GM21447 (cell line): ENCODE measurements at regions not wholly inside any gene's neighbourhood (a gene's known extent, or its start where the extent isn't known, plus 50 kb on each side); places are given as distances from the start of the nearest gene placed in this dataset.
"Not testable (repeated sequence)": the region's sequence is repeated elsewhere in the genome, so short reads cannot be mapped to it uniquely, and the experiment has no call there.

Source experiments
- ATAC-seq: cut with Tn5 transposase; IDR thresholded peaks from one replicate; pipeline ENCODE4 v1.9.1; 2021; ENCODE audit not compliant: unreplicated experiment

DNA sequence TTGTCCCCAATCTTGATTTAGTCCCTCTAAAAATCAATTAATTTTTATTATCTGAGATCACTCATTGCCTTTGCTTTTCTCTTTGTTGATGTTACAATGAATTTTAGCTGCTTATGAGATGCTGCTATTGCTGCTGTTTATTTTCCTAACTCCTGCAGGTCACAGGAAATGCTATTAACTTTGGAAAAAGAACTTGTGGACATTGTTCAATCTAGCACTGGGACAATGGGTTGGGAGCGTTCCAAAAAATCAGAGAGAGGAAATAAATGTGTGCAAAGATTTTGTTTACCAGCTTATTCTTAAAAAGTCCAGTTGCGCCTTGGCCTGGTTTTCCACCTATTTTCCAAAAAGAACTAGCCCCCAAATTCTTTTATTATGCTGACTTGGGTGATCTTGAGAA lies 268.3 kb downstream of the PTH2R start:
- ATAC-seq = no peak

DNA sequence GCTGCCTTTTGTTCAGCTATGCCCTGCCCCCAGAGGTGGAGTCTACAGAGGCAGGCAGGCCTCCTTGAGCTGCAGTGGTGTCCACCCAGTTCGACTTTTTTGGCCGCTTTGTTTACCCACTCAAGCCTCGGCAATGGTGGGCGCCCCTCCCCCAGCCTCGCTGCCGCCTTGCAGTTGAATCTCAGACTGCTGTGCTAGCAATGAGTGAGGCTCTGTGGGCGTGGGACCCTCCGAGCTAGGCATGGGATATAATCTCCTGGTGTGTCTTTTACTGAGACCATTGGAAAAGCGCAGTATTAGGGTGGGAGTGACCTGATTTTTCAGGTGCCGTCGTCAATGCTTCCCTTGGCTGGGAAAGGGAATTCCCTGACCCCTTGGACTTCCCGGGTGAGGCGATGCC lies 279.3 kb downstream of the PTH2R start:
- not testable (repeated sequence) for ATAC-seq

DNA sequence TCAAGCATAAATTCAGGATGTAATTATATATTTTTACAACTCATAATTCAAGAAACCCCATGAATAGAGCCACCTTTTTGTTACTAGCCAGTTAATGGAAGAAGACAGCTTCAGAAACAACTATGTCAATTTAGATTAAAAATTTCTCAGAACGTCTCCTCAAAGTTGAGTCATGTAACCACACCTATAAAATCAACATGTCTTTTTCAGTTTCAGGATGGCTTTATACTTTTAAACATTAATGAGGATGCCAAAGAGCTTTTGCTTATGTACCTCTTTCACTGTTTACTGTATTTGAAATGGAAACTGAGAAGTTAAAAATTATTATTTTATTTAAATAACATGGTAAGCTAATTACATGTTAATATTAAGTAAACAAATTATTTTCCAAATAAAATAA lies 280.1 kb downstream of the PTH2R start:
- ATAC-seq = no peak

DNA sequence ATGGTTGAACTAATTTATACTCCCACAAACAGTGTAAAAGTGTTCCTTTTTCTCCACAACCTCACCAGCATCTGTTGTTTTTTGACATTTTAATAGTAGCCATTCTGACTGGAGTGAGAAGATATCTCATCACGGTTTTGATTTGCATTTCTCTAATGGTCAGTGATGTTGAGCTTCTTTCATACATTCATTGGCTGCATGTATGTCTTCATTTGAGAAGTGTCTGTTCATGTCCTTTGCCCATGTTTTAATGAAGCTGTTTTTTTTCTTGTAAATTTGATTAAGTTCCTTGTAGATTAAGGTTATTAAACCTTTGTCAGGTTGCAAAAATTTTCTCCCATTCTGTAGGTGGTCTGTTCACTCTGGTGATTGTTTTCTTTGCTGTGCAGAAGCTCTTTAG lies 281.1 kb downstream of the PTH2R start:
- ATAC-seq = not testable (repeated sequence)

DNA sequence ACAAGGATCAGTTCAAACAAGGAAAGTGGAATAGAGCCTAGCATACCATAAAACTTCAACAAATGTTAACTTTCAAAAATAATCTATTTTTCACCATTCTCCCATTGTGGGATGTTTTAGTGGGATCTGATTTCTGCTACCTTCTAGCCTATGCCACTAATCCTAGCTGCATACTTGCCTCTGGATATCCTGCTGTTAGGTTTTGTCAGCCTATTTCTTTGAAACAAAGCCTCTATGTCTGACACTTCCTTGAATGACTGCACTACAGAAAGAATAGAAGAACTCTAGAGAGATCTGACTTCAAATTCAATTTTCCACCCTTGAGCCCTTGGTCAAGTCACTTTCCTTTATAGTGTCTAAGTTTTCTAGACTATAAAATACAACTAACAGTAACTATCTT lies 291.5 kb downstream of the PTH2R start:
- ATAC-seq = no peak

DNA sequence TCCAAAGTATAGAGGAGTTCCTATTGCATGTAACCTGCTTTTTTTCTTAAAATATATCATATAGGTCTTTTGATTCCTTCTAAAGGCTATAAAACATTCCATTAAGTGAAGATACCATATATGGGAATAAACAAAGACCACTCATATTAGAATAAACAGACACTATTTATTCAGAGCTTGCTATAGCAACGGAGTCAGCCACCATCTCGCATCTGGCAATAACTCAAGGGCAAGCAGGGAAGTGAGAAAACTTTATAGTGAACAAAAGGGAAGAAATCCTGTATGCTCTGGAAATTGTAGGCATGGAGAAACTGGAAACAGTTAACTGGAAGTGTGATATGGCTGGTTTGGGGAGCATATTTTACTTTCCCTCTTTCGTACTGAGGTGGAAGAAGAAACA lies 301.9 kb downstream of the PTH2R start:
- ATAC-seq = no peak

DNA sequence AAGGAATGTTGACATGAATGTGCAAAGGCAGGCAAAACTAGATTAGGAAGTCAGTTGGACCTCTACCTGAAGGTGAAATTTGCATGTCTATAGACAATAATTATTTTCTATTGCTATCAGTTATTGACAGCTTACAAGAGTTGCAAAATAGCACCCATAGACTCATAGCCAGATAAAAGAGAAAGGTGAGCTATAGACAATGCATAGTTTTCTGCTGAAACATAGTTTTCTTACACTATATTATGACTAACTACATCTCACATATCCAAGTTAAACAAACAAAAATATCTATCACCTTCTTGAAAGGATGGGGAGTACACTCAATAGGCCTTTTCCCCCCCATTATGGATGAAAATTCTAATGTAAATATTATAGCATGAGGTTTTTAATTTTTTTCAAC lies 305.0 kb downstream of the PTH2R start:
- no peak for ATAC-seq

DNA sequence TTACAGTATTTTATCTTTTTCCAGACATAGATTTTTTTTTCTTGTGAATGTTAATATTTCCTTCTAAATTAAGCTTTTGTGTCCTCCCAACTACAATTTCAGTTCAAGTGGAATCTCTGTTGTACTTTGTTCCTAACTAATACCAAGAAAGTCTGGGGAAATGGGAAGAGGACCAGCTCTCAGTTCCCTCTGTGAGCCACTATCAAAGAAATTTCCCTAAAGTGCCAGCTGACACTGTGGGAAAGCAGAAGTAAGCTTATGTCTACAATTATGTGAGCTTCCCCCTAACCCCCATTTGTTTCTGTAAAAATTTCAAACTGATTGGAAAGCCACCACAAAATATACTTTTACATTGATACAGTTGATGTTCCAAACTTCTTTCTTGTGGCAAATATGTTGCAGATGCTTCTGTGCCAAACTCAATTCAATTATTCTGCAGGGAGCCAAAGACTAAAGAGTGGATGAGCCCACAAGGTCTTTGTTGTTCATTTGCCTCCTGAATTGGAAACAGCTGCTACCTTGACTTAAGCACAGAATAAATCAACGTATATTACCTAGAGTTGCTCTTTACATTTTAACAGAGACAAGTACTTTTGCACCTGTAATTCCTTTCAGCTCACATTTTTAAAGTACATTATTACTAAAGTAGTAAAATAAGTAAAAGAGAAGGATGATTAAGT lies 306.6 kb downstream of the PTH2R start:
- no peak for ATAC-seq

DNA sequence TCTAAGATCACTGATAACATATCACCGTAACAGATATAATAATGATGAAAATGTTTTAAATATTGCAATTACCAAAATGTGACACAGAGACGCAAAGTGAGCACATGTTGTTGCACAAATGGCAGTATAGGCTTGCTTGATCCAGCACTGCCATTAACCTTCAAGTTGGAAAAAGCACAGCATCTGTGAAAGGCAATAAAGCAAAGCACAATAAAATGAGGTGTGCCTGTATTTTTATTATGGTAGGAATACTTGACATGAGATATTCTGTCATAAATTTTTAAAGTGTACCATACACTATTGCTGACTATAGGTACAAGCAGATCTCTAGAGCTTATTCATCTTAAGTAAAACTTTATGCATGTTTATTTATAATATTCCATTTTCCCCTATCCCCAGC lies 312.2 kb downstream of the PTH2R start:
- no peak for ATAC-seq

DNA sequence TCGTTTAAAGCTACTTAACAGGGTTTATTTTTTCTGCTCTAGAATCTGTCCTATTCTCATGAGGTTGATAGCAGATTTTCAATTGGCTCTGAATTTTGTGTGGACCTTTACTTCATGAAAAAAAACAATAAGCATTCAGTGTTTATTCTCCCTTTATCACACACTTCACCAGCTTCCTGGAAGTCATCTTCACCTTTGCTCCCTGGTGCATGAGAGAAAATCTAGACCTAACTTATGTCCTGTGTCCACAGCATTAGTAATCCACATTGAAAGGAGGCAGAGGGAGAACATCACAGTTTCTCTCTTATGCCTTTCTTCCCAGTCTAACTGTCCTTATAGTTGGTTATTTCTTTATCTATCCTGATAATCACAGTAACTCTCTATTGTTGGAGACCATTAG lies 316.1 kb downstream of the PTH2R start:
- no peak for ATAC-seq

DNA sequence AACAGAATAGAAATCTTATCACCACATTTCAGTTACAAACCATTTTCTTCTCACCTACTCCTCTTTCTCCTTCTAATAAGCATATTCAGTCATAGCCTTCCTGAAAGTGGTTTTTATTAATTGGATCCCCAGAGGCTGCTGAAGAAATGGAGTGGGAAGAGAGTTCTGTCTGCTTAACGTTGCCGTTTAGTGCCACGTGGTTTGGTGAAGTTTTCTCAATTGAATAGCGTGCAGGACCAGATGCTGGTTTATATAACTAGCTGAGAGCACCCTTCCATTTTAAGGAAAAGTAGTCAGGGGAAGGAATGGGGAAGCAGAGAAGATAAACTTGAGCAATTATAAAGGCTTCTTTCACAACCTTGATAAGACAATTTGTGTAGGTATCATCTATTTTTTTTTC lies 318.7 kb downstream of the PTH2R start:
- ATAC-seq = no peak

DNA sequence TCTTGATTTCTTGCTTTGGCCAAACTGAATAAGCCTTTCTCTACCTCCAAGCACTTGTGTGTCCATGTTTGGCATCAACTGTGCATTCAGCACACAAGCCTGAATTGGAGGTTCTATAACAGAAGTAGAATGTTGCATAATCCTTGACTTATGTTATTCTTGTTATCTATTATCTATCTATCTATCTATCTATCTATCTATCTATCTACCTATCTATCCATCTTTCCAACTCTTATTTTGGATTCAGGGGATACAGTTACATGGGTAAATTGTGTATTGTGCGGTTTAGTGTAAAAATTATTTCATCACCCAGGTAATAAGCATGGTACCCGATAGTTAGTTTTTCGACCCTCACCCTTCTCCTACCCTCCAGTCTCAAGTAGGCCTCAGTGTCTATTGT lies 319.6 kb downstream of the PTH2R start:
- ATAC-seq = no peak

DNA sequence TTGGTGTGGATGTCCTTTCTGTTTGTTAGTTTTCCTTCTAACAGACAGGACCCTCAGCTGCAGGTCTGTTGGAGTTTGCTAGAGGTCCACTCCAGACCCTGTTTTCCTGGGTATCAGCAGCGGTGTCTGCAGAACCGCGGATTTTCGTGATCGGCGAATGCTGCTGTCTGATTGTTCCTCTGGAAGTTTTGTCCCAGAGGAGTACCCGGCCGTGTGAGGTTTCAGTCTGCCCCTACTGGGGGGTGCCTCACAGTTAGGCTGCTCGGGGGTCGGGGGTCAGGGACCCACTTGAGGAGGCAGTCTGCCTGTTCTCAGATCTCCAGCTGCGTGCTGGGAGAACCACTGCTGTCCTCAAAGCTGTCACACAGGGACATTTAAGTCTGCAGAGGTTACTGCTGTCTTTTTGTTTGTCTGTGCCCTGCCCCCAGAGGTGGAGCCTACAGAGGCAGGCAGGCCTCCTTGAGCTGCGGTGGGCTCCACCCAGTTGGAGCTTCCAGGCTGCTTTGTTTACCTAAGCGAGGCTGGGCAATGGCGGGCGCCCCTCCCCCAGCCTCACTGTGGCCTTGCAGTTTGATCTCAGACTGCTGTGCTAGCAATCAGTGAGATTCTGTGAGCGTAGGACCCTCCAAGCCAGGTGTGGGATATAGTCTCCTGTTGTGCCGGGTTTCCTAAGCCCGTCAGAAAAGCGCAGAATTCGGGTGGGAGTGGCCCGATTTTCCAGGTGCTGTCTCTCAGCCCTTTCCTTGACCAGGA lies 345.2 kb downstream of the PTH2R start:
- ATAC-seq = not testable (repeated sequence)

DNA sequence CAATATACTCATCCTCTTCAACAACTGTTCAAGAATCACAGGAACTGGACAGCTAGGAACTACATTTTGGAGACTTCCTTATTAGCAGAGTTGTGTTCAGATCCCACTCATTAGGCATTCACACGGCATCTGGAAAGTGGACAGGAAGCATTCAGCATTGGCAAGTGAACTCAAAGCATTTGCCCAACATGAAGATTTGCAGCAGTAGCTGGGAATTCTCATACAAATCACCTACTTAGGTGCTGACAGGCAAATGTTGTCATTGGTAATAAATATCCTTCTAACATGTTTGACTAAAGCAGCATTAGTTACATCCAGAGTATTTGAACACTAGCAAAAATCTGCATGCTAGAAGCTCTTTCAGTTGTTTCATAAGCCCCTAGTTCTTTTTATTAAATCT lies 350.8 kb downstream of the PTH2R start:
- ATAC-seq = no peak

DNA sequence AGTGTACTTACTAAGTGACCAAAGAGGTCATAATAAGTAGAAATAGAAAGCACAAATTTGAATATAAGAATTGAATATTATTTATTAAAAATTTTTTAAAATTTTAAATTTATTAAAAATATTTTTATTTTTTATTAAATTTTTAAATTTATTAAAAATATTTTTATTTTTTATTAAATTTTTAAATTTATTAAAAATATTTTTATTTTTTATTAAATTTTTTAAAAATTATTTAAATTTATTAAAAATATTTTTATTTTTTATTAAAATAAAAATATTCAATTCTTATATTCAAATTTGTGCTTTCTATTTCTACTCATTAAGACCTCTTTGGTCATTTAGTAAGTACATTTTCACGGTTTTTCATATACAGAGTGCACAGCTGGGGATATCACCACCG lies 366.5 kb downstream of the PTH2R start:
- not testable (repeated sequence) for ATAC-seq

DNA sequence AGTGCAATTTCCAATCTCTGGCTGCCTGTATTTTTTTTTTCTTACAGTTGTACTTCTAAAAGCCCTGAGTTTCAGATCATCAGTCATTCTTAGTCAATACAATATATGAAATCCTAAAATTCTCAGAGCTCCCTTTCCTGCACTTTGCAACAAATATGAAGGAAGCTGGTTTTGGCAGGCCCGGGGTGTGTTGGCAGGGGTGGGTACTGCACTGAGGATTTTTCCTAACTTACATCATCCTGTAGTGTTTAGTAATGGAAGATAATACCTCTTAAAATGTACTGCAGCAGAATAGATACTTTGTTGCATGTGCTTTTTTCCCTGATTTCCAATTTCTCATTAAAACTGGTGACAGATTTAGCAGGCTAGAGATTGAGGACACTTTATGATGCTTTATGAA lies 374.6 kb downstream of the PTH2R start:
- no peak for ATAC-seq

DNA sequence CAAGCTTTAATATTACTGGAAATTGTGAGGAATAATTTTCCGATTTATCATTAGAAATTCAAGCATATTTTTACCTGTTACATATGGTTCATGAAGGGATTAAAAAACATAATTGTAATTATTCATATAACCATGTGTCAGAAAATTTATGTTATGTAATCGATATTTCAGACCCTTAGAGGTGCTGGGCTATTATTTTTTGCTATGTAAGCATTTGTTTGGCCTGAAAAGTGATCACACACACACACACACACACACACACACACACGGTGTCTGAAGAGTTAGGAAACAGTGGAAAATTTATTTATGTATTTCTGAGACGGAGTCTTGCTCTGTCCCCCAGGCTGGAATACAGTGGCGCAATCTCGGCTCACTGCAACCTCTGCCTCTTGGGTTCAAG lies 375.5 kb downstream of the PTH2R start:
- ATAC-seq = no peak

DNA sequence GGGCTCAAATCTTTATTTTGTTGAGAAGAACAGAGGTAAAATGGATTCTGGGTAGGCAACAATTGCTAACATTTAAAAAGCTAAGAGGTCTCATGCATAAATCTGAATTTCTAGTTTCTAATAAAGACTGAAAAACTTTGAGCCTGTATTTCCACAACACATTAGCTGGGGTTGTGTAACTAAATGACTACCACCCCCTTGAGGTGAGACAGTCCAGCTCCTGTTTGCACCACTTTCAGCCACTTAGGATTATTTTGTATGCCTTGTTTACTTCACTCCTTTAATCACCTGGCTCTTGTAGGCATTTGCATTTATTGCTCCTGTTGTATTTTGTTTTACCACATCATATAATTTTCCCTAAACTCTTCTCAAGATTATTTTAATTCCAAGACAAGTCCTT lies 376.6 kb downstream of the PTH2R start:
- ATAC-seq = no peak

DNA sequence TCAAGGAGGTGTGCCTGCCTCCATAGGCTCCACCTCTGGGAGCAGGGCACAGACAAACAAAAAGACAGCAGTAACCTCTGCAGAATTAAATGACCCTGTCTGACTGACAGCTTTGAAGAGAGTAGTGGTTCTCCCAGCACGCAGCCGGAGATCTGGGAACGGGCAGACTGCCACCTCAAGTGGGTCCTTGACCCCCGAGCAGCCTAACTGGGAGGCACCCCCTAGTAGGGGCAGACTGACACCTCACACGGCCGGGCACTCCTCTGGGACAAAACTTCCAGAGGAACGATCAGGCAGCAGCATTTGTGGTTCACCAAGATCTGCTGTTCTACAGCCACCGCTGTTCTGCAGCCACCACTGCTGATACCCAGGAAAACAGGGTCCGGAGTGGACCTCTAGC lies 378.2 kb downstream of the PTH2R start:
- ATAC-seq = not testable (repeated sequence)

DNA sequence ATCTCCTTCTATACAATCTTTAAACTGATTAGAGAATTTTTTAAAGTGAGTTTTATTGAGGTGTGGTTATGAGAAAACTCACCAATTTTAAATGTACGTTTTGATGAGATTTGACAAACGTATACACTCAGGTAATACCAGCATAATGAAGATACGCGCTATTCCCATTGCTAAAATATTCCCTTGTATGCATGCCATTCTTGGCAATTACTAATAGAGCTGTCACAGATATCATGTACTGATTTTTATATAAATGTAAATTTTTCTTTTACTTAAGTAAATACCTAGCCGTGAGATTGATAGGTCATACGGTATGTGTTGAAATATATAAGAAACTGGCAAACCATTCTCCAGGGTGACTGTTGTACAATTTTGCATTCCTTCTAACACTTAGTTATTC lies 384.7 kb downstream of the PTH2R start:
- no peak for ATAC-seq

DNA sequence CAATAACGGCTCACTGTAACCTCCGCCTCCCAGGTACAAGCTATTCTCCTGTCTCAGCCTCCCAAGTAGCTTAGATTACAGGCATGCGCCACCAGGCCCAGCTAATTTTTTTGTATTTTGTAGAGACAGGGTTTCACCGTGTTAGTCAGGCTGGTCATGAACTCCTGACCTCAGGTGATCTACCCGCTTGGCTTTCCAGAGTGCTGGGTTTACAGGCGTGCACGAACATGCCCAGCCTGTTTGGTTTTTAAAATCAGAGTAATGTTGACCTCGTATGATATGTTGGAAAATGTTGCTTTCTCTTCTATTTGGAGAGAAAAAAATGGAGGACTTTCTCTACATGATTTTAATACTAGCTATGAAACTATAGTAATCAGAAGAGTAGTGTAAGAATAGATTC lies 386.2 kb downstream of the PTH2R start:
- ATAC-seq = no peak

DNA sequence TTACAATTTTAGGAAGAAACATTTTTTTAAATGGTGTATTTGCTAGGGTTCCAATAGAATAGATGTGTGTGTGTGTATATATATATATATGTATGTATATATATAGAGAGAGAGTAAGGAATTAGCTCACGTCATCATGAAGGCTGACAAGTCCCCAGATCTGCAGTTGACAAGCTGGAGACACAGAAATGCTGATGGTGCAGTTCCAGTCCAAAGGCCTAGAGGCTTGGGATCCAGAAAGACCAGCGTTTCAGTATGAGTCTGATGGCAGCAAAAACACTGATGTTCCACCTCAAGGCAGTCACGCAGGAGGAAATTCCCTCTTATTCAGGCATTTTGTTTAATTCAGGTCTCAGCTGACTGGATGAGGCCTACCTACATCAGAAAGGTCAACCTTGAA lies 386.8 kb downstream of the PTH2R start:
- no peak for ATAC-seq
